HG03565 (cell line): ENCODE measurements at regions not wholly inside any gene's neighbourhood (a gene's known extent, or its start where the extent isn't known, plus 50 kb on each side); places are given as distances from the start of the nearest gene placed in this dataset.

Experiments
- ATAC-seq: cut with Tn5 transposase; IDR thresholded peaks from one replicate; pipeline ENCODE4 v1.9.1; 2021; ENCODE audit warnings: mild to moderate bottlenecking, moderate library complexity; ENCODE audit not compliant: unreplicated experiment

GRCh38 chr10:31614611-31615010 lies 295.6 kb downstream of the ZEB1 start:
- ATAC-seq = no peak

GRCh38 chr10:31612082-31612481 lies 293.1 kb downstream of the ZEB1 start:
- no peak for ATAC-seq

- no peak for ATAC-seq
These were observed 292.1 kb downstream of the ZEB1 start for GRCh38 chr10:31611161-31611560.

GRCh38 chr10:31607481-31607880 lies 288.5 kb downstream of the ZEB1 start:
- ATAC-seq = no peak

- no peak for ATAC-seq
These were observed 287.8 kb downstream of the ZEB1 start for GRCh38 chr10:31606841-31607240.

GRCh38 chr10:31605861-31606525 lies 287.0 kb downstream of the ZEB1 start:
- ATAC-seq = no peak

- no peak for ATAC-seq
These were observed 286.4 kb downstream of the ZEB1 start for GRCh38 chr10:31605426-31605825.

- ATAC-seq = no peak
These were observed 285.7 kb downstream of the ZEB1 start for GRCh38 chr10:31604646-31605170.

- no peak for ATAC-seq
These were observed 285.1 kb downstream of the ZEB1 start for GRCh38 chr10:31604096-31604495.

- peak; percentile 98 for ATAC-seq
These were observed 284.4 kb downstream of the ZEB1 start for GRCh38 chr10:31603235-31604087.

GRCh38 chr10:31602541-31603234 lies 283.7 kb downstream of the ZEB1 start:
- ATAC-seq = no peak

GRCh38 chr10:31601136-31601535 lies 282.1 kb downstream of the ZEB1 start:
- ATAC-seq = no peak

- ATAC-seq = no peak
These were observed 280.8 kb downstream of the ZEB1 start for GRCh38 chr10:31599626-31600504.

- ATAC-seq = no peak
These were observed 277.7 kb downstream of the ZEB1 start for GRCh38 chr10:31596765-31597164.

- no peak for ATAC-seq
These were observed 277.0 kb downstream of the ZEB1 start for GRCh38 chr10:31595992-31596391.

GRCh38 chr10:31594347-31594873 lies 275.4 kb downstream of the ZEB1 start:
- ATAC-seq = no peak

- no peak for ATAC-seq
These were observed 274.1 kb downstream of the ZEB1 start for GRCh38 chr10:31593124-31593523.

- ATAC-seq = no peak
These were observed 272.6 kb downstream of the ZEB1 start for GRCh38 chr10:31591569-31591968.

GRCh38 chr10:31590023-31590800 lies 271.2 kb downstream of the ZEB1 start:
- no peak for ATAC-seq
